Mesendoderm (in vitro differentiated cells): ENCODE measurements at regions not wholly inside any gene's neighbourhood (a gene's known extent, or its start where the extent isn't known, plus 50 kb on each side); places are given as distances from the start of the nearest gene placed in this dataset.

Source experiments
- DNase-seq: peaks from one replicate; pipeline ENCODE4 v3.0.0; 2013
- H2AK5ac ChIP-seq: 2 replicates; pipeline ENCODE4 v1.6.1; 2013; ENCODE audit warnings: low read length, inconsistent platforms
- H2BK120ac ChIP-seq: 2 replicates; pipeline ENCODE4 v1.6.1; 2013; ENCODE audit warnings: low read depth, mild to moderate bottlenecking, low read length, moderate library complexity, mixed read lengths
- H2BK15ac ChIP-seq: replicated peaks from 2 replicates; pipeline ENCODE4 v1.6.1; 2013; ENCODE audit warnings: low read depth, mild to moderate bottlenecking, moderate library complexity
- H2BK5ac ChIP-seq: 2 replicates; pipeline ENCODE4 v1.6.1; 2013; ENCODE audit warnings: low read length, inconsistent platforms
- H3K18ac ChIP-seq: 2 replicates; pipeline ENCODE4 v1.6.1; 2013; ENCODE audit warnings: mild to moderate bottlenecking, low read length, mixed read lengths
- H3K23ac ChIP-seq: one replicate; pipeline ENCODE4 v1.6.1; 2013; ENCODE audit warnings: low read length
- H3K27ac ChIP-seq: 2 replicates; pipeline ENCODE4 v1.5.1; 2013; ENCODE audit warnings: low read depth, mild to moderate bottlenecking, inconsistent platforms, low read length, moderate library complexity
- H3K27me3 ChIP-seq: 2 replicates; pipeline ENCODE4 v1.6.1; 2013; ENCODE audit warnings: low read length, control low read depth, mild to moderate bottlenecking, inconsistent platforms; ENCODE audit not compliant: insufficient read depth, poor library complexity
- H3K36me3 ChIP-seq: 2 replicates; pipeline ENCODE4 v1.6.1; 2013; ENCODE audit warnings: low read length, inconsistent platforms; ENCODE audit not compliant: control insufficient read depth, insufficient read depth
- H3K4ac ChIP-seq: one replicate; pipeline ENCODE4 v1.6.1; 2013; ENCODE audit warnings: low read depth, mild to moderate bottlenecking, low read length, moderate library complexity
- H3K4me1 ChIP-seq: 2 replicates; pipeline ENCODE4 v1.6.1; 2013; ENCODE audit warnings: low read depth, low read length, inconsistent platforms; ENCODE audit not compliant: control insufficient read depth
- H3K4me2 ChIP-seq: 2 replicates; pipeline ENCODE4 v1.6.1; 2013; ENCODE audit warnings: low read length
- H3K4me3 ChIP-seq: 2 replicates; pipeline ENCODE4 v1.5.1; 2013; ENCODE audit warnings: mild to moderate bottlenecking, low read length
- H3K56ac ChIP-seq: one replicate; pipeline ENCODE4 v1.6.1; 2013; ENCODE audit warnings: low read length
- H3K79me1 ChIP-seq: 2 replicates; pipeline ENCODE4 v1.6.1; 2013; ENCODE audit warnings: low read length, inconsistent platforms
- H3K79me2 ChIP-seq: 2 replicates; pipeline ENCODE4 v1.6.1; 2013; ENCODE audit warnings: mild to moderate bottlenecking, low read length; ENCODE audit not compliant: control insufficient read depth, insufficient read depth
- H3K9ac ChIP-seq: 2 replicates; pipeline ENCODE4 v1.6.1; 2013; ENCODE audit warnings: low read length, inconsistent platforms
- H4K5ac ChIP-seq: one replicate; pipeline ENCODE4 v1.6.1; 2013; ENCODE audit warnings: low read length
- H4K8ac ChIP-seq: one replicate; pipeline ENCODE4 v1.6.1; 2013; ENCODE audit warnings: low read depth, mild to moderate bottlenecking, control low read depth, low read length, moderate library complexity
- WGBS: extraction: QIAGEN DNeasy Blood & Tissue Kit; methylation state at CpG from one replicate; pipeline ENCODE4 v1.1.7; 2013; ENCODE audit warnings: low lambda C conversion rate, missing lambda C conversion rate; ENCODE audit not compliant: insufficient coverage; ENCODE audit errors: extremely low coverage; 5-methylcytosine and 5-hydroxymethylcytosine counted together

GRCh38 chr6:10042280-10042679 lies 372.6 kb downstream of the TFAP2A start:
- H3K79me1 ChIP-seq: no peaks in the 10 kb centered on the region
- H3K36me3 ChIP-seq: no peaks in the 10 kb centered on the region
- no peak overlapping the region for H3K27ac ChIP-seq

GRCh38 chr6:10033223-10033829 lies 381.5 kb downstream of the TFAP2A start:
- H3K4me2 ChIP-seq: no peak overlapping the region
- no peaks in the 10 kb centered on the region for H3K79me1 ChIP-seq
- peaks cover 2% of the 10 kb centered on the region for H3K4me1 ChIP-seq
- no peak overlapping the region for H2BK15ac ChIP-seq
- no CpG with 5 or more reads among the region's 10 CpGs for WGBS
- no peak overlapping the region for H4K5ac ChIP-seq
- H3K18ac ChIP-seq: no peak overlapping the region
- no peak overlapping the region for H3K9ac ChIP-seq
- DNase-seq: peak; percentile 88
- H3K56ac ChIP-seq: no peak overlapping the region
- H2BK120ac ChIP-seq: no peak overlapping the region
- no peaks in the 10 kb centered on the region for H3K36me3 ChIP-seq
- no peak overlapping the region for H3K23ac ChIP-seq
- no peak overlapping the region for H3K4me3 ChIP-seq
- no peak overlapping the region for H3K4ac ChIP-seq
- no peak overlapping the region for H2BK5ac ChIP-seq
- H3K27ac ChIP-seq: no peak overlapping the region
- no peak overlapping the region for H2AK5ac ChIP-seq
- H3K79me2 ChIP-seq: no peaks in the 10 kb centered on the region
- no peak overlapping the region for H4K8ac ChIP-seq
- H3K27me3 ChIP-seq: no peaks in the 10 kb centered on the region

More at GRCh38 chr6:10042280-10042679, 372.6 kb downstream of the TFAP2A start:
- no peak overlapping the region for H3K56ac ChIP-seq
- no peaks in the 10 kb centered on the region for H3K4me1 ChIP-seq
- 100% methylated on average over 2 of the region's 4 CpGs for WGBS
- H3K79me2 ChIP-seq: no peaks in the 10 kb centered on the region
- H3K4me3 ChIP-seq: no peak overlapping the region
- H3K27me3 ChIP-seq: no peaks in the 10 kb centered on the region
- no peak overlapping the region for H3K23ac ChIP-seq
- no peak overlapping the region for H2BK15ac ChIP-seq
- no peak overlapping the region for H3K4me2 ChIP-seq
- DNase-seq: no peak
- H4K5ac ChIP-seq: no peak overlapping the region
- H2BK120ac ChIP-seq: no peak overlapping the region
- H2AK5ac ChIP-seq: no peak overlapping the region
- H3K4ac ChIP-seq: no peak overlapping the region
- H4K8ac ChIP-seq: no peak overlapping the region
- H3K9ac ChIP-seq: no peak overlapping the region
- H3K18ac ChIP-seq: no peak overlapping the region
- H2BK5ac ChIP-seq: no peak overlapping the region

DNA sequence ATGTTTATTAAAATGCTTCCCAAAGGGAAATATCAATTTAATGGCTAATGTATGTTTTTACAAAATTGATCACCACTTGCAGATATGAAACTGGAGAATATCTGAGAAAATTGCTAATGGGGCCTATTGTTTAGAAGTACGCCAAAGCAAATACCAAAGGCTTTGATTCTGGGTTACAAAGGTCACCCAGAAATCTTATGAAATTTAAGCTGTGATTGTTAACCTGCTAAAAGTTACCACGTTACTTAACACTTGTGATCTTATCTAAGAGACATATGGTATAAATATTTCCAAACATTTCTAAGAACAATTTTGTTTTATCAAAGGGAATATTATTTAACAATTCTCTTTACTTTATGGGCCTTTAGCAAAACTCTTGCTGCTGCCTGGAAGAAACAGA lies 383.3 kb downstream of the TFAP2A start:
- Histone ChIP-seq H4K5ac (no peak overlapping the region), H3K36me3 (no peaks in the 10 kb centered on the region)
- no CpG with 5 or more reads among the region's 2 CpGs for WGBS

DNA sequence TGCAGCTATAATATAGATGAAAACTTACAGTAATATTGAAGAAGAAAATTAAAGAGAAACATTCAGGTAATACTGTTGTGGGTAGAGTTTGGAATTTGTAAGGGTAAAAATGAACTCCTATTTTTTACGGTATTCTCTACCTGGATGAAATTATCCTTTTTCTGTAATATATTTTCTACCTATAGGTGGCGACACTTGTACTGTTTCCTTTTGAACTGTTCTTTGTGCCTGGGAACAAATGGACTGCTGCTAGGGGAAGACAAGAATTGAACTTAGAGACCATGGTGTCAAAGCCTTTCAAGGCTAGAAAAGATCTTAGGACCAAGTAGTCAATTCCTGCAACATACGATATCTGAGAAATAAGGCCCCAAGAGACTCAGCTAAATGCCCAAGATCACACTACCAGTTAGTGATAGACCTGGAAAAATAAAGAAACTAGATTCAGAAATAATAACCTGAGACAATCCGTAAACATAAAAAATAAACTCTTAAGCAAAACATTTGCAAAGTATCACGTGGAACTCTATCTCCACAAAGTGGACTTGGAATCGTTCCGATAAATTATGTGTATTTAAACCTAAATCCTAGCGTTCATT lies 383.8 kb downstream of the TFAP2A start:
- peak; percentile 62 for DNase-seq
- Histone ChIP-seq H3K4ac (no peak overlapping the region), H2BK5ac (no peak overlapping the region)

More for the DNA sequence above, 383.3 kb downstream of the TFAP2A start:
- no peaks in the 10 kb centered on the region for H3K79me1 ChIP-seq
- H3K4me2 ChIP-seq: no peak overlapping the region
- no peaks in the 10 kb centered on the region for H3K27me3 ChIP-seq
- H3K27ac ChIP-seq: no peak overlapping the region
- H2BK15ac ChIP-seq: no peak overlapping the region
- H2AK5ac ChIP-seq: no peak overlapping the region
- no peak overlapping the region for H2BK120ac ChIP-seq
- H3K9ac ChIP-seq: no peak overlapping the region
- H3K4ac ChIP-seq: no peak overlapping the region
- H3K23ac ChIP-seq: no peak overlapping the region
- no peak overlapping the region for H2BK5ac ChIP-seq
- no peak for DNase-seq
- no peak overlapping the region for H4K8ac ChIP-seq
- no peak overlapping the region for H3K56ac ChIP-seq
- H3K18ac ChIP-seq: no peak overlapping the region
- peaks cover 2% of the 10 kb centered on the region for H3K4me1 ChIP-seq
- no peaks in the 10 kb centered on the region for H3K79me2 ChIP-seq
- H3K4me3 ChIP-seq: no peak overlapping the region

GRCh38 chr6:10028222-10028621 lies 386.7 kb downstream of the TFAP2A start:
- H3K56ac ChIP-seq: no peak overlapping the region
- no peak overlapping the region for H4K8ac ChIP-seq
- H3K4me3 ChIP-seq: no peak overlapping the region
- no peaks in the 10 kb centered on the region for H3K27me3 ChIP-seq
- no peak overlapping the region for H3K4me2 ChIP-seq
- no peak overlapping the region for H2BK5ac ChIP-seq
- H3K9ac ChIP-seq: no peak overlapping the region
- DNase-seq: no peak
- no peaks in the 10 kb centered on the region for H3K79me2 ChIP-seq
- H2BK15ac ChIP-seq: no peak overlapping the region
- no peaks in the 10 kb centered on the region for H3K4me1 ChIP-seq
- no peak overlapping the region for H2AK5ac ChIP-seq
- no peak overlapping the region for H3K23ac ChIP-seq
- no CpG with 5 or more reads among the region's 4 CpGs for WGBS
- no peak overlapping the region for H4K5ac ChIP-seq
- H3K79me1 ChIP-seq: no peaks in the 10 kb centered on the region
- H3K4ac ChIP-seq: no peak overlapping the region
- H3K27ac ChIP-seq: no peak overlapping the region
- no peak overlapping the region for H3K18ac ChIP-seq
- H3K36me3 ChIP-seq: no peaks in the 10 kb centered on the region
- no peak overlapping the region for H2BK120ac ChIP-seq

More for the DNA sequence above, 383.8 kb downstream of the TFAP2A start:
- no CpG with 5 or more reads among the region's 8 CpGs for WGBS
- Histone ChIP-seq H3K18ac (no peak overlapping the region), H3K9ac (no peak overlapping the region), H2AK5ac (no peak overlapping the region), H4K8ac (no peak overlapping the region), H3K36me3 (no peaks in the 10 kb centered on the region), H3K27ac (no peak overlapping the region), H3K79me1 (no peaks in the 10 kb centered on the region), H3K56ac (no peak overlapping the region), H2BK15ac (no peak overlapping the region), H3K4me2 (no peak overlapping the region), H3K4me1 (peaks cover 2% of the 10 kb centered on the region), H4K5ac (no peak overlapping the region), H3K27me3 (no peaks in the 10 kb centered on the region), H3K79me2 (no peaks in the 10 kb centered on the region), H3K4me3 (no peak overlapping the region), H2BK120ac (no peak overlapping the region), H3K23ac (no peak overlapping the region)

GRCh38 chr6:10019851-10020250 lies 395.0 kb downstream of the TFAP2A start:
- Histone ChIP-seq H3K27me3 (no peaks in the 10 kb centered on the region), H3K4me1 (no peaks in the 10 kb centered on the region), H3K36me3 (no peaks in the 10 kb centered on the region), H3K79me1 (no peaks in the 10 kb centered on the region), H3K18ac (no peak overlapping the region), H3K4me3 (no peak overlapping the region), H2BK5ac (no peak overlapping the region), H2BK120ac (no peak overlapping the region), H2BK15ac (no peak overlapping the region), H2AK5ac (no peak overlapping the region), H3K27ac (no peak overlapping the region), H3K9ac (no peak overlapping the region), H3K4ac (no peak overlapping the region), H3K23ac (no peak overlapping the region), H4K8ac (no peak overlapping the region), H3K79me2 (no peaks in the 10 kb centered on the region), H3K4me2 (no peak overlapping the region), H4K5ac (no peak overlapping the region), H3K56ac (no peak overlapping the region)
- no peak for DNase-seq
- WGBS: no CpG with 5 or more reads among the region's 3 CpGs
